ENCODE measurements at regions not wholly inside any gene's neighbourhood (a gene's known extent, or its start where the extent isn't known, plus 50 kb on each side); places are given as distances from the start of the nearest gene placed in this dataset.

DNA sequence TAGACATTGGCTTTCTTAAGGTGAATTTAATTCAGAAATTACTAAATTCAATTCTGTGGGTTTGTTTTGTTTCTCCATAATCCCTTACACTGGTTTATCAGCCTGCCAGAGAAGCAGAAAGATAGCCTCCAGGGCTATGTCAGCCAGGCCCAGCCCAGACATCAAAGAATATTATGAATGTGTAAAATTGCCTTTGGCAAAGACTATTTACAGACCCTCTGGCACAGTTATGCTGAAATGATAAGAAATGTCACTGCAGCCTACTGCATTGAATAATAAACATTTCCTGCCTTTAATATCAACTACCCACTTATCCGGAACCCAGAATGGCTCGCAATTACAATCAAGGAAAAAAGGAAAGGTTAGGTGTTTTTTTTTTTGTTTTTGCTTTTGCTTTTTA, 562.5 kb upstream of the LRRC4C start:
- Histone ChIP-seq H3K79me2 (ENCODE audit: insufficient read depth, low read depth, low read length) (no peaks in the 10 kb centered on the region), H3K4me3 (ENCODE audit: low read depth, low read length, poor library complexity, severe bottlenecking) (no peak overlapping the region), H3K27ac (ENCODE audit: low read depth, low read length, poor library complexity, severe bottlenecking) (no peak overlapping the region), H3K36me3 (ENCODE audit: insufficient read depth, low read length) (no peaks in the 10 kb centered on the region), H3K4me1 (ENCODE audit: insufficient read depth, low read length, poor library complexity, severe bottlenecking) (no peaks in the 10 kb centered on the region), H3K4me2 (ENCODE audit: low read length) (no peak overlapping the region), H3K9me3 (ENCODE audit: low read length) (no peaks in the 10 kb centered on the region), H2AFZ (ENCODE audit: low read length) (no peak overlapping the region), H3K9me2 (ENCODE audit: insufficient read depth, low read length) (no peaks in the 10 kb centered on the region), H4K20me1 (ENCODE audit: insufficient read depth, low read length) (no peaks in the 10 kb centered on the region)
- DNase-seq (ENCODE audit: low spot score) = no peak
- ChIA-PET CTCF (ENCODE audit: unreplicated experiment) (no interaction called here), POLR2A (no interaction called here)
- no TSS peak for BruUV-seq (replicated peaks)
- no peak for TF ChIP-seq EZH2phosphoT487 (IDR thresholded peaks at IDR 0.05; ENCODE audit: borderline replicate concordance, low read depth, low read length)
- TF ChIP-seq, protein P1, sequence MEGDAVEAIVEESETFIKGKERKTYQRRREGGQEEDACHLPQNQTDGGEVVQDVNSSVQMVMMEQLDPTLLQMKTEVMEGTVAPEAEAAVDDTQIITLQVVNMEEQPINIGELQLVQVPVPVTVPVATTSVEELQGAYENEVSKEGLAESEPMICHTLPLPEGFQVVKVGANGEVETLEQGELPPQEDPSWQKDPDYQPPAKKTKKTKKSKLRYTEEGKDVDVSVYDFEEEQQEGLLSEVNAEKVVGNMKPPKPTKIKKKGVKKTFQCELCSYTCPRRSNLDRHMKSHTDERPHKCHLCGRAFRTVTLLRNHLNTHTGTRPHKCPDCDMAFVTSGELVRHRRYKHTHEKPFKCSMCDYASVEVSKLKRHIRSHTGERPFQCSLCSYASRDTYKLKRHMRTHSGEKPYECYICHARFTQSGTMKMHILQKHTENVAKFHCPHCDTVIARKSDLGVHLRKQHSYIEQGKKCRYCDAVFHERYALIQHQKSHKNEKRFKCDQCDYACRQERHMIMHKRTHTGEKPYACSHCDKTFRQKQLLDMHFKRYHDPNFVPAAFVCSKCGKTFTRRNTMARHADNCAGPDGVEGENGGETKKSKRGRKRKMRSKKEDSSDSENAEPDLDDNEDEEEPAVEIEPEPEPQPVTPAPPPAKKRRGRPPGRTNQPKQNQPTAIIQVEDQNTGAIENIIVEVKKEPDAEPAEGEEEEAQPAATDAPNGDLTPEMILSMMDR (conservative IDR thresholded peaks at IDR 0.05; ENCODE audit: low read length) = no peak
- intact Hi-C loops (cut with micrococcal nuclease; ENCODE audit: unreplicated experiment) = no loop called here

DNA sequence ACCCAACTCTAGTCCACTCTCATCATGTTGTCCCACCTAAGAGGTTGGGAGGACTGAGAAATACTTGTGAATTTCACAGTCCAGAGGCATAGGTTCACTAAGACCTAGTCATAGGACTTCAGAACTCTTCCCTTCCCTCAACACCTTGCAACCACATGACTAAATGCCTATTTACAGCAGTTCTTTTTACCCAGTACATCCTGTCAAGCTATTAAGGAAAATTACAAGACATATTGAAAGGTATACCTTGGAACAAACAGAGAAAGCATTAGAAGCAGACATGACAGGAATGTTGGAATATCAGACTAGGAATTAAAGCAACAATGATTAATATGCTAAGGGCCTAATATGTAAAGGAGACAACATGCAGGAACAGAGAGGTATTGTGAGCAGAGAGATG, 563.8 kb upstream of the LRRC4C start:
- ChIA-PET POLR2A (no interaction called here), CTCF (ENCODE audit: unreplicated experiment) (no interaction called here)
- no peak overlapping the region for H3K27ac ChIP-seq (ENCODE audit: low read depth, low read length, poor library complexity, severe bottlenecking)
- H3K79me2 ChIP-seq (ENCODE audit: insufficient read depth, low read depth, low read length) = no peaks in the 10 kb centered on the region
- no peaks in the 10 kb centered on the region for H3K9me3 ChIP-seq (ENCODE audit: low read length)
- no peaks in the 10 kb centered on the region for H3K4me1 ChIP-seq (ENCODE audit: insufficient read depth, low read length, poor library complexity, severe bottlenecking)
- intact Hi-C loops (cut with micrococcal nuclease; ENCODE audit: unreplicated experiment) = no loop called here
- no peaks in the 10 kb centered on the region for H3K9me2 ChIP-seq (ENCODE audit: insufficient read depth, low read length)
- no peak overlapping the region for H2AFZ ChIP-seq (ENCODE audit: low read length)
- no peaks in the 10 kb centered on the region for H4K20me1 ChIP-seq (ENCODE audit: insufficient read depth, low read length)
- H3K4me2 ChIP-seq (ENCODE audit: low read length) = no peak overlapping the region
- no TSS peak for BruUV-seq (replicated peaks)
- H3K36me3 ChIP-seq (ENCODE audit: insufficient read depth, low read length) = no peaks in the 10 kb centered on the region
- H3K4me3 ChIP-seq (ENCODE audit: low read depth, low read length, poor library complexity, severe bottlenecking) = no peak overlapping the region
- DNase-seq (ENCODE audit: low spot score) = no peak
- TF ChIP-seq, protein P1 (conservative IDR thresholded peaks at IDR 0.05; ENCODE audit: low read length) = no peak
- TF ChIP-seq EZH2phosphoT487 (IDR thresholded peaks at IDR 0.05; ENCODE audit: borderline replicate concordance, low read depth, low read length) = no peak

DNA sequence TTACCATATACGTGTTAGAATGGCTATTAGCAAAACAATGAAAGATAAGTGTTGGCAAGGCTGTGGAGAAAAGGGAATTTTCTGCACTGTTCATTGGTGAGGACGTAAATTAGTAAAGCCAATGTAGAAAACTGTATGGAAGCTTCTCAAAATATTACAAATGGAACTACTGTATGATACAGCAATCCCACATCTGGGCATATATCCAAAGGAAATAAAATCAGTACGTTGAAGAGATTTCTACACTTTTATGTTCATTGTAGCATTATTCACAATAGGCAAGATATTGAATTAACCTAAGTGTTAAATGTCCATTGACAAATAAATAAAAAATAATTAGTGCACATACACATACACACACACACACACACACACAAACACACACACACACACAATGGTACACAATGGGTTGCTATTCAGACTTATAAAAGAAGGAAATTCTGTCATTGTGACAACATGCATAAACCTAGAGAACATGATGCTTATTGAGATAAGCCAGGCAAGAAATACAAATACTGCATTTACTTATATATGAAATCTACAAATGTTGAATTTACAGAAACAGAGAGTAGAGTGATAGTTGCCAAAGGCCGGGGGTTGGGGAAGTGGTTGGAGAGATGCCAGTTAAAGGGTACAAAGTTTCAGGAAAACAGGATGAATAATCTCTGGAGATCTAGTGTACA, 565.8 kb upstream of the LRRC4C start:
- Histone ChIP-seq H2AFZ (ENCODE audit: low read length) (no peak overlapping the region), H3K4me2 (ENCODE audit: low read length) (no peak overlapping the region), H3K9me3 (ENCODE audit: low read length) (no peaks in the 10 kb centered on the region), H3K27ac (ENCODE audit: low read depth, low read length, poor library complexity, severe bottlenecking) (no peak overlapping the region), H4K20me1 (ENCODE audit: insufficient read depth, low read length) (no peaks in the 10 kb centered on the region), H3K9me2 (ENCODE audit: insufficient read depth, low read length) (no peaks in the 10 kb centered on the region), H3K36me3 (ENCODE audit: insufficient read depth, low read length) (no peaks in the 10 kb centered on the region), H3K4me3 (ENCODE audit: low read depth, low read length, poor library complexity, severe bottlenecking) (no peak overlapping the region), H3K79me2 (ENCODE audit: insufficient read depth, low read depth, low read length) (no peaks in the 10 kb centered on the region), H3K4me1 (ENCODE audit: insufficient read depth, low read length, poor library complexity, severe bottlenecking) (no peaks in the 10 kb centered on the region)
- intact Hi-C loops (cut with micrococcal nuclease; ENCODE audit: unreplicated experiment) = no loop called here
- TF ChIP-seq, protein P1 (conservative IDR thresholded peaks at IDR 0.05; ENCODE audit: low read length) = no peak
- TF ChIP-seq EZH2phosphoT487 (IDR thresholded peaks at IDR 0.05; ENCODE audit: borderline replicate concordance, low read depth, low read length) = no peak
- CTCF ChIA-PET (ENCODE audit: unreplicated experiment) = no interaction called here
- BruUV-seq (replicated peaks) = no TSS peak
- POLR2A ChIA-PET = no interaction called here
- no peak for DNase-seq (ENCODE audit: low spot score)

Data from OCI-LY7 (cell line).